Astrocyte of the cerebellum (primary cell): ENCODE measurements at regions not wholly inside any gene's neighbourhood (a gene's known extent, or its start where the extent isn't known, plus 50 kb on each side); places are given as distances from the start of the nearest gene placed in this dataset.
A peak's percentile ranks its signal among the peaks of the same experiment; 100 is the strongest.

Source experiments
- DNase-seq: peaks from one replicate; pipeline ENCODE4 v3.0.0-alpha.2; 2011; ENCODE audit warnings: low read depth
- H3K4me3 ChIP-seq: 2 replicates; pipeline ENCODE4 v1.5.1; 2011; ENCODE audit warnings: mild to moderate bottlenecking, low read depth, low read length, moderate library complexity
- CTCF ChIP-seq: IDR thresholded peaks from 2 replicates; pipeline ENCODE4 v1.5.1; 2012; ENCODE audit warnings: low read length, low read depth, moderate library complexity, mild to moderate bottlenecking; ENCODE audit errors: missing control alignments
- in situ Hi-C: cut with HindIII; loops from 2 replicates; pipeline ENCODE4 v1.10.0; 2017; ENCODE audit warnings: low sequenced_read_pairs

GRCh38 chr2:34408100-34408499 lies 809.0 kb upstream of the FAM98A start:
- in situ Hi-C loops = no loop called here
- TF ChIP-seq CTCF = no peak
- no peak overlapping the region for H3K4me3 ChIP-seq
- peak; percentile 5 for DNase-seq

GRCh38 chr2:34403512-34403911 lies 804.4 kb upstream of the FAM98A start:
- no peak overlapping the region for H3K4me3 ChIP-seq
- no peak for DNase-seq
- no peak for TF ChIP-seq CTCF
- in situ Hi-C loops = no loop called here

- H3K4me3 ChIP-seq = no peak overlapping the region
- no peak for TF ChIP-seq CTCF
- in situ Hi-C loops = no loop called here
- no peak for DNase-seq
Measured at GRCh38 chr2:34402376-34402775, 803.3 kb upstream of the FAM98A start.

GRCh38 chr2:34401186-34401585 lies 802.1 kb upstream of the FAM98A start:
- no peak overlapping the region for H3K4me3 ChIP-seq
- no peak for TF ChIP-seq CTCF
- in situ Hi-C loops = no loop called here
- DNase-seq = peak; percentile 59

GRCh38 chr2:34388446-34388845 lies 789.3 kb upstream of the FAM98A start:
- DNase-seq = no peak
- in situ Hi-C loops = no loop called here
- no peak for TF ChIP-seq CTCF
- H3K4me3 ChIP-seq = no peak overlapping the region

- no peak for TF ChIP-seq CTCF
- in situ Hi-C loops = no loop called here
- H3K4me3 ChIP-seq = no peak overlapping the region
- no peak for DNase-seq
Measured at GRCh38 chr2:34387536-34387935, 788.4 kb upstream of the FAM98A start.

GRCh38 chr2:34379586-34379985 lies 780.5 kb upstream of the FAM98A start:
- no peak for TF ChIP-seq CTCF

More at GRCh38 chr2:34379586-34379985, 780.5 kb upstream of the FAM98A start:
- no peak for DNase-seq
- no peak overlapping the region for H3K4me3 ChIP-seq
- in situ Hi-C loops = no loop called here
